ENCODE measurements at regions not wholly inside any gene's neighbourhood (a gene's known extent, or its start where the extent isn't known, plus 50 kb on each side); places are given as distances from the start of the nearest gene placed in this dataset.

GRCh38 chr2:177080746-177081284, 131.8 kb upstream of the HNRNPA3 start:
- TF ChIP-seq CTCF (IDR thresholded peaks at IDR 0.05; ENCODE audit: insufficient read depth in 1 of 2, low read depth in 1 of 2, low read length in 1 of 2, severe bottlenecking in 1 of 2, unreplicated experiment in 1 of 2): no peak
- intact Hi-C loops (cut with micrococcal nuclease; ENCODE audit: unreplicated experiment): no loop called here
- no peaks in the 10 kb centered on the region for H3K4me1 Mint-ChIP-seq (ENCODE audit: low read depth, unreplicated experiment)
- ChIA-PET POLR2A (no interaction called here), CTCF (no interaction called here)
- H3K9me3 ChIP-seq: no peaks in the 10 kb centered on the region
- no peak for DNase-seq
- no peak overlapping the region for H3K4me3 Mint-ChIP-seq (ENCODE audit: unreplicated experiment)
- H3K27ac Mint-ChIP-seq (ENCODE audit: unreplicated experiment): no peak overlapping the region
- no peaks in the 10 kb centered on the region for H3K36me3 ChIP-seq (ENCODE audit: control insufficient read depth, insufficient read depth, low read length)
- H3K4me3 ChIP-seq (ENCODE audit: low read depth, low read length): no peak overlapping the region
- peaks cover 9% of the 10 kb centered on the region for H3K27me3 Mint-ChIP-seq (ENCODE audit: insufficient read depth, unreplicated experiment)
- no peaks in the 10 kb centered on the region for H3K9me3 Mint-ChIP-seq (ENCODE audit: unreplicated experiment)
- no TSS peak for BruUV-seq (replicated peaks)
- no peaks in the 10 kb centered on the region for H3K4me1 ChIP-seq
- H3K27me3 ChIP-seq (replicated peaks; ENCODE audit: control insufficient read depth, insufficient read depth, low read length): no peaks in the 10 kb centered on the region
- H3K36me3 Mint-ChIP-seq (ENCODE audit: insufficient read depth, unreplicated experiment): no peaks in the 10 kb centered on the region

- Histone ChIP-seq H3K4me1 (no peaks in the 10 kb centered on the region), H3K4me3 (ENCODE audit: low read depth, low read length) (no peak overlapping the region), H3K36me3 (ENCODE audit: control insufficient read depth, insufficient read depth, low read length) (no peaks in the 10 kb centered on the region), H3K27me3 (replicated peaks; ENCODE audit: control insufficient read depth, insufficient read depth, low read length) (no peaks in the 10 kb centered on the region), H3K9me3 (0 out of 2 replicates have a peak, but pooled peaks cover 5% of the 10 kb centered on the region)
- intact Hi-C loops (cut with micrococcal nuclease; ENCODE audit: unreplicated experiment): no loop called here
- Mint-ChIP-seq H3K27ac (ENCODE audit: unreplicated experiment) (no peak overlapping the region), H3K27me3 (ENCODE audit: insufficient read depth, unreplicated experiment) (peaks cover 6% of the 10 kb centered on the region), H3K4me3 (ENCODE audit: unreplicated experiment) (no peak overlapping the region), H3K36me3 (ENCODE audit: insufficient read depth, unreplicated experiment) (no peaks in the 10 kb centered on the region), H3K4me1 (ENCODE audit: low read depth, unreplicated experiment) (no peaks in the 10 kb centered on the region), H3K9me3 (ENCODE audit: unreplicated experiment) (no peaks in the 10 kb centered on the region)
- no TSS peak for BruUV-seq (replicated peaks)
- ChIA-PET POLR2A (no interaction called here), CTCF (no interaction called here)
- no peak for TF ChIP-seq CTCF (IDR thresholded peaks at IDR 0.05; ENCODE audit: insufficient read depth in 1 of 2, low read depth in 1 of 2, low read length in 1 of 2, severe bottlenecking in 1 of 2, unreplicated experiment in 1 of 2)
- no peak for DNase-seq
Measured at GRCh38 chr2:177084607-177085006, 128.0 kb upstream of the HNRNPA3 start.

GRCh38 chr2:177088529-177088928, 124.1 kb upstream of the HNRNPA3 start:
- Mint-ChIP-seq H3K4me1 (ENCODE audit: low read depth, unreplicated experiment) (no peaks in the 10 kb centered on the region), H3K9me3 (ENCODE audit: unreplicated experiment) (no peaks in the 10 kb centered on the region), H3K27me3 (ENCODE audit: insufficient read depth, unreplicated experiment) (peaks cover 11% of the 10 kb centered on the region), H3K4me3 (ENCODE audit: unreplicated experiment) (no peak overlapping the region), H3K27ac (ENCODE audit: unreplicated experiment) (no peak overlapping the region), H3K36me3 (ENCODE audit: insufficient read depth, unreplicated experiment) (no peaks in the 10 kb centered on the region)
- Histone ChIP-seq H3K4me1 (no peaks in the 10 kb centered on the region), H3K9me3 (0 out of 2 replicates have a peak, but pooled peaks cover 5% of the 10 kb centered on the region), H3K4me3 (ENCODE audit: low read depth, low read length) (no peak overlapping the region), H3K36me3 (ENCODE audit: control insufficient read depth, insufficient read depth, low read length) (no peaks in the 10 kb centered on the region), H3K27me3 (replicated peaks; ENCODE audit: control insufficient read depth, insufficient read depth, low read length) (no peaks in the 10 kb centered on the region)
- TF ChIP-seq CTCF (IDR thresholded peaks at IDR 0.05; ENCODE audit: insufficient read depth in 1 of 2, low read depth in 1 of 2, low read length in 1 of 2, severe bottlenecking in 1 of 2, unreplicated experiment in 1 of 2): no peak
- no peak for DNase-seq
- ChIA-PET CTCF (no interaction called here), POLR2A (no interaction called here)
- no TSS peak for BruUV-seq (replicated peaks)
- intact Hi-C loops (cut with micrococcal nuclease; ENCODE audit: unreplicated experiment): no loop called here

Data from Caco-2 (cell line).